Activated T-cell treated with anti-CD3 and anti-CD28 coated beads for 4 hours (primary cell): ENCODE measurements at regions not wholly inside any gene's neighbourhood (a gene's known extent, or its start where the extent isn't known, plus 50 kb on each side); places are given as distances from the start of the nearest gene placed in this dataset.
"Not testable (repeated sequence)": the region's sequence is repeated elsewhere in the genome, so short reads cannot be mapped to it uniquely, and the experiment has no call there.

ENCODE experiments used
- DNase-seq: peaks from one replicate; pipeline ENCODE4 v3.0.0-alpha.2; 2020

DNA sequence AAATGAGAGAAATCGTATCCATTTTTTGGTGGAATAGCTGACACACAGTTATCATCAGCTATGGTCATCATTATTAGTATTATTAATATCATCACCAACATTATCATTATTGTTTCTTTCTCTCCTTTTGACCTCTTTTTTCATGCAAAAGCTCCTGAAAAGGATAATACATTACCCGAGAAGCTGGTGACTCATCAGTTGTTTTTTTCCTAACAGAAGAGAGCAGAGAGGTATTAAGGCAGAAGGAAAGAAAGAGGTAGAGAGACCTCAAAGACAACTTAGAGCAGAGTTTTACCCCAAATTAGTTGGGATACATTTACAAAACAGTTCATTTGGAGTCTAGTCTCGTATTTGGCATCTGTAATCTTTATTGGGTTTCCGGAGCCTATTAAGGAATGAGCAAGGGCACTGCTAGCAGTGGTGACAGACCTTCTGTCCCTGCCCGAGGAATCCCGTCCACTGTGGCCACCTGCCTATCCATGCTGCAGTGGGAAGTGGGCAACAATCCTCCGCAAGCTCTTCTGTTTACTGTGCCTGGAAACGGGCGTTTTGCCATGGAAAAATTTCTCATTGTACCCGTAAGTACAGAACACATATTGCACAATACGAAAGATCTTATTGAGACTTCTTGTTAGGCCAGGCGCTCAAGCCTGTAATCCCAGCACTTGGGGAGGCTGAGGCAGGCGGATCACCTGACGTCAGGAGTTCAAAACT, 170.0 kb upstream of the MKLN1 start:
- no peak for DNase-seq

- DNase-seq, result not testable (repeated sequence)
Measured at GRCh38 chr7:131158244-131158636, 169.4 kb upstream of the MKLN1 start.

GRCh38 chr7:131159961-131160361, 167.7 kb upstream of the MKLN1 start:
- DNase-seq, result no peak

GRCh38 chr7:131161103-131161502, 166.6 kb upstream of the MKLN1 start:
- DNase-seq, result no peak

GRCh38 chr7:131164025-131164925, 163.4 kb upstream of the MKLN1 start:
- DNase-seq, result no peak

DNA sequence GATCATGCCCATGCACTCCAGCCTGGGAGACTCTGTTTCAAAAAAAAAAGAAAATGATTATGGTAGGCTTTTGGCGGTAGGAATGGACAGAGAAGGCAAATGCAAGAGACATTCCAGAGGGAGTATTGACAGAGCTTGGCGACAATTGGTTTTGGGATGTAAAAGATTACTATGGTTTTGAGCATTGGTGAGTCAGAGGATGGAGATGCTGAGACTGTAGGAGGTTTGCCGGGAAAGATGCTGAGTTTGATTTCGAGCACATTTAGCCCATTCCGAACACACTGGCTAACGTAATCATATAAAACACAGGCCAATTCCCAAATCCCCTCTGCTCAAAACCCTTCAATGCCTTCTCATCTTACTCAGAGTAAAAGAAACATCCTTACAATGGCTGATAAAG, 161.6 kb upstream of the MKLN1 start:
- DNase-seq, result no peak

DNA sequence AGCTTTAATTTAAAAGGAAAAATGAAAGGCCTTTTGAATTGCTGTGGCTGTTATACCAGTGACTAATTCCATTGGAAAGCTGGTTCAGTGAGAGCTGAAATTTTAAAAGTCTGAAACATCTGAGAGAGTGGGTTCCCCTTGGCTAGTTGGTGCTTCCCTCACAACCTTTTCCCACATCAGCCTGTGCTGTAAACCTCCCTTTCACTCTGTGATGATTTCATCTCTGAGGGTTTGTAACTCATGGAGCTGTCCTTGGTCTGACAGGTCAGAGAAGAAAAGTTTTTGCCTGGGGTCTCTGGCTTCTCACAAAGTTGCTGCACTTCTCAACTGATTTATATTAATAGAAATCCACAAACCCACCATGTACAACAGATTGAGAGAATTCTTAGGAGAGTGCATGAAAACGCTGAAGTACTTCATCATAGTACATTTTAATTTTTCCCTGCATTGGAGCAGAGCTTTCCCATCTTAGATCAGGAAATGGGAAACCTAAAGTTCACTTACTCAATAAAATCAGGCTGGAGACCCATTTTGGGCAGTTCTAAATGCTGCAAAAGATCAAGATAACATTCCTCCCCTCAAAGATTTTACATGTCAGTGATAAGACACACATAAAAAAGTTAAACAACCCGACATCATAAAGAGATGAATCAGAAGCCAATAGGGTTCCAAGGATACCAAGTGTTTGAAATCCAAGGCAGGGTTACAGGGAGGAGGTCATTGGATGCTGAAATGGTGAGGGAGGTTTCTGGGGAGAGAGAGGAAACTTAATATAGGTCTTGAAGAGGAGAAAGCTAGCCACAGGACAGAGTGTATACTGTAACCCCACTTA, 157.0 kb upstream of the MKLN1 start:
- no peak for DNase-seq

DNA sequence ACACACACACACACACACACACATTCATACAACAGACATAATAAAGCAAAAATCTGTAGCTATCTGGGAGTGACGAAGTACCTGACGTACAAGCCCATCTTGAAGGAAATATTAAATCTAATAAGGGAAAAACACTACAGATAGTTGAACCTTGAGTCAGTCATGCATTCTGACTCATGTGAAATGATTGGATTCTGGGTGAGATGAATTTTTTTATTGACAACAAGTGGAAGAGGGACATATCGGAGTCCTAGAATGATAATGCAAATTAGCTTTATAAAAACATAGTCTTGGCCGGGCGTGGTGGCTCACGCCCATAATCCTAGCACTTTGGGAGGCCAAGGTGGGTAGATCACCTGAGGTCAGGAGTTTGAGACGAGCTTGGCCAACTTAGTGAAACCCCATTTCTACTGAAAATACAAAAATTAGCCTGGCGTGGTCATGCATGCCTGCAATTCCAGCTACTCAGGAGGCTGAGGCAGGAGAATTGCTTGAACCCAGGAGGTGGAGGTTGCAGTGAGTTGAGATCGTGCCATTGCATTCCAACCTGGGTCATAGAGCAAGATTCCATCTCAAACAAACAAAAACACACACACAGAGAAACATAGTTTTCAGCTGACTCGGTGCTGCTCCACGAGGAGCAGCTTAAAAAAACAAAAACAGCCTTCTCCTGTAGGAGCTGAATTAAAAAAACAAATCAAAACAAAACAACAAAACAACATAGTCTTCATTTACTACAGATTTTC, 154.4 kb upstream of the MKLN1 start:
- no peak for DNase-seq

DNA sequence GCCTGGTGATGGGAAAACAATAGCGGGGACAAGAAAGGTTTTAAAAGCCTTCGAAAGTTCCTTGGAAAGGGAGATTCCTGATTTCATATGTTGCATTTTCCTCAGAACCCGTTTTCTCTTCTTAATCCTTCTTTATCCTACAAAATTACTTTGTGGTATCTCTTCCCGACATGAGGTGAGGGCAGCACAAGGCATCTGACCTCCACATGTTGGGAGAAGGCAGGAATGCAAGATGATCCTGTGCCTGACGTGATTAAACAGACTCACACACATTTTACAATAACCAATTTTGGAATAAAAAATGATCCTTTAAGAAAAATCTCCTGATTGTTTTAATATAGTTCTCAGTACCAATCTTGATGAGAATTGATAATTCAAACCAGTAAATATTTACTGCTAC, 153.3 kb upstream of the MKLN1 start:
- no peak for DNase-seq

GRCh38 chr7:131174855-131175254, 152.8 kb upstream of the MKLN1 start:
- no peak for DNase-seq

GRCh38 chr7:131182446-131183058, 145.1 kb upstream of the MKLN1 start:
- DNase-seq, result no peak

DNA sequence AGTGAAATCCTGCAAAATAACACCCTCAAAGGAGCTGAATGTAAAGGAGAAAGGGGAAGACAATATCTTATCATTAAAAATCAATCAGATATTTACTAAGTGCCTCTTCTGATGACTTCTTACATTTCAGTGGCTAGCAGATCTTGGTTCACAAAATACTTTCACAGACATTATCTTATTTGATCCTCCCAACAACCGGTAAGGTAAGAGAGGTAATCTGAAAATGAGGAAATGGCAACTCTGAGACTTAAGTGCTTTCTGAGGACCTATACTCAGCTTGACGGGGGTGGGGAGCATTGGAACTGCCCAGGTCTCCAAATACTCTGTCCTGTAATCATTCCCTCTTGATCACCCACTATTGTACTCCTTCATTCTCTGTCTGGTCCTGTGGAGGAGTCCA, 144.6 kb upstream of the MKLN1 start:
- no peak for DNase-seq

DNA sequence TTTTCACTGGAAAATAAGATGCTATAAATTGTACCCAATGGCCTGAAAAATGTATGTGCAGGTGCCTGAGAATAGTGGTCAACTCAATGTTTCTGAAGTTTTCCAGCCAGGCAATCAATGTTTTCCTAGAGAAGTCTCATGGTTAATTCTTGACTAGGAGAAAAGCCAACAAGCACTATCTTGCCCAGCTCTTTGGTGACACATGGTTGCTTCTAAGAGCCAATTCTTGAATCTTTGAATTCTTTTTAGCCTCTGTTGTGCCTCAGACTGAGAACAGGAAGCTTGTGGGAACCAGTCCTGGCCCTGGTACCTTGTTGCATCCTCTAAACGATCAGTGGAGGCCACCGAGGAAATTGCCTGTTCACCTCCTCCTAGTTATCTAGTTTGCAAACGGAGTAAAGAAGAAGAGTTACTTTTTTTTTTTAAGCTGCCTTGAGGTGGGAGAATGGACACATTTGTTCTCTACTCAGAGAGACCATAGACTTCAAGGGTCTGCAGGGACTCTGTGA, 144.0 kb upstream of the MKLN1 start:
- no peak for DNase-seq

DNA sequence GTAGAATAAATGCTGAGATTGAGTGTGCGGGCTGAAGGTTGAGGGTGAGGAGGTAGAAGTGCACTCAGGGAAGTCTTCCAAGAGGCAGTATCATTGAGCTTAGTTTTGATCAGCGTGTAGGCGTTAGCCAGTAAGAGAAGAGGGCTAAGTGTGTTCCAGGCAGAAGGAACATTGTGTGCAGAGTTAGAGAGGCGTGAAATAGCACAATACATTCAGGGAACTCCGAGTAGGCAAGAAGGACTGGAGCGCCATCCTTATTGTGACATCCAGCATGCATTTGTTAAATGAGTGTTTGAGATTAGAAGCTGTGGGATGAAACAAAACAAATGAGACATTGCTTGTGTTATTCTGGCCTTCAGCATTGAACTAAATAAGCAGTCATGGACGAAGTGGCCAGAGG, 140.9 kb upstream of the MKLN1 start:
- DNase-seq, result no peak

- DNase-seq, result peak; percentile 31
Measured at GRCh38 chr7:131188367-131189339, 139.0 kb upstream of the MKLN1 start.

GRCh38 chr7:131189488-131189887, 138.2 kb upstream of the MKLN1 start:
- DNase-seq, result no peak

DNA sequence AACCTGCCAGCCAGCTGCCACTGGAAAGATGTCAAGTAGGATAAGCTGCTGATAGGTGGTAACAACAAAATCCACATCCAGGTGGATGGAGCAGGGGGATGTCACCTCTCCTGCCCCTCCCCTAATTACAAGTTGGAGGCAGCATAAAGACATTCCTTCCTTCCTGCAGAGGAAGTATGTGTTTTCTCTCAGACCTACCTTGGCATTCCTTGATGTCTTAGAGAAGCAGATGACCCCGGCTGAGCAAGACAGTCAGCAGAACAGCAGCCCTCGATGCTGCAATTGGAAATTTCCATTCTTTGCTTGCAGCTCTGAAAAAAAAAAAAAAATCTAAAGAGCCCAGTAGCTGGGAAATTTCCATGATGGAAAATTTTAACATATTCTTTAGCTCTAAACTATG, 137.5 kb upstream of the MKLN1 start:
- DNase-seq, result no peak

- no peak for DNase-seq
Measured at GRCh38 chr7:131190581-131190980, 137.1 kb upstream of the MKLN1 start.

GRCh38 chr7:131194070-131194865, 133.4 kb upstream of the MKLN1 start:
- DNase-seq, result no peak

- DNase-seq, result no peak
Measured at GRCh38 chr7:131196803-131197202, 130.9 kb upstream of the MKLN1 start.
